Left hindlimb (tissue), 1 donor: ENCODE measurements at regions not wholly inside any gene's neighbourhood (a gene's known extent, or its start where the extent isn't known, plus 50 kb on each side); places are given as distances from the start of the nearest gene placed in this dataset.
"Not testable (repeated sequence)": the region's sequence is repeated elsewhere in the genome, so short reads cannot be mapped to it uniquely, and the experiment has no call there.

Source experiments
- DNase-seq: peaks from one replicate; pipeline ENCODE4 v3.0.0-alpha.2; 2018

- peak; percentile 41 for DNase-seq
Measured at GRCh38 chr2:215830304-215830703, 183.0 kb downstream of the MREG start.

GRCh38 chr2:215829261-215829660 is 184.1 kb downstream of the MREG start:
- DNase-seq: no peak

GRCh38 chr2:215828528-215829184 is 184.7 kb downstream of the MREG start:
- no peak for DNase-seq

- DNase-seq: no peak
Measured at GRCh38 chr2:215826838-215827441, 186.4 kb downstream of the MREG start.

- no peak for DNase-seq
Measured at GRCh38 chr2:215826376-215826775, 187.0 kb downstream of the MREG start.

- no peak for DNase-seq
Measured at GRCh38 chr2:215825707-215826106, 187.6 kb downstream of the MREG start.

GRCh38 chr2:215821298-215821697 is 192.1 kb downstream of the MREG start:
- DNase-seq: not testable (repeated sequence)

GRCh38 chr2:215819713-215820112 is 193.6 kb downstream of the MREG start:
- DNase-seq: not testable (repeated sequence)

- DNase-seq: no peak
Measured at GRCh38 chr2:215817046-215817445, 196.3 kb downstream of the MREG start.

- no peak for DNase-seq
Measured at GRCh38 chr2:215816424-215816823, 196.9 kb downstream of the MREG start.

GRCh38 chr2:215815960-215816359 is 197.4 kb downstream of the MREG start:
- no peak for DNase-seq

- DNase-seq: no peak
Measured at GRCh38 chr2:215812966-215813365, 200.4 kb downstream of the MREG start.

GRCh38 chr2:215811409-215812345 is 201.7 kb downstream of the MREG start:
- DNase-seq: no peak

- DNase-seq: no peak
Measured at GRCh38 chr2:215811003-215811402, 202.3 kb downstream of the MREG start.

- DNase-seq: no peak
Measured at GRCh38 chr2:215808996-215809395, 204.4 kb downstream of the MREG start.

GRCh38 chr2:215808194-215808593 is 205.2 kb downstream of the MREG start:
- DNase-seq: no peak

GRCh38 chr2:215805493-215805892 is 207.9 kb downstream of the MREG start:
- no peak for DNase-seq

- no peak for DNase-seq
Measured at GRCh38 chr2:215803150-215803549, 210.2 kb downstream of the MREG start.

- DNase-seq: no peak
Measured at GRCh38 chr2:215799194-215799593, 214.2 kb downstream of the MREG start.

GRCh38 chr2:215797676-215798075 is 215.7 kb downstream of the MREG start:
- DNase-seq: no peak

GRCh38 chr2:215796140-215796855 is 217.1 kb downstream of the MREG start:
- no peak for DNase-seq

- DNase-seq: no peak
Measured at GRCh38 chr2:215794829-215795546, 218.4 kb downstream of the MREG start.
